ENCODE measurements at regions not wholly inside any gene's neighbourhood (a gene's known extent, or its start where the extent isn't known, plus 50 kb on each side); places are given as distances from the start of the nearest gene placed in this dataset.

DNA sequence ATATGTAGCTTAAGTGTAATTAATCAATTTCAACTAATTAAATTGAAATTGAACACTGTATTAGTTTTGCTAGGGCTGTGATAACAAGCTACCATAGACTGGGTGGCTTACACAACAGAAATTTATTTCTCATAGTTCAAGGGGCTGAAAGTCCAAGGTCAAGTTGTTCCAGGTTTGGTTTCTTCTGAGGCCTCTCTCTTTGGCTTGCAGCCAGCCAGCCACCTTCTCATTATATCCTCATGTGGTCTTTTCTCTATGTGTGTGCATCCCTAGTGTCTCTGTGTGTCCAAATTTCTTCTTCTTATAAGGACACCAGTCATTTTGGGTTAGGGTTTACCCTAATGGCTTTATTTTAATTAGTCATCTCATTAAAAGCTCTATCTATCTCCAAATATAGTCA lies 611.7 kb downstream of the UTRN start:
- no peaks in the 10 kb centered on the region for H3K9me3 ChIP-seq (ENCODE audit: control insufficient read depth in 1 of 2, insufficient read depth in 1 of 2, low read length in 2 of 2)
- CTCF ChIA-PET, result no interaction called here
- TF ChIP-seq, protein P1, sequence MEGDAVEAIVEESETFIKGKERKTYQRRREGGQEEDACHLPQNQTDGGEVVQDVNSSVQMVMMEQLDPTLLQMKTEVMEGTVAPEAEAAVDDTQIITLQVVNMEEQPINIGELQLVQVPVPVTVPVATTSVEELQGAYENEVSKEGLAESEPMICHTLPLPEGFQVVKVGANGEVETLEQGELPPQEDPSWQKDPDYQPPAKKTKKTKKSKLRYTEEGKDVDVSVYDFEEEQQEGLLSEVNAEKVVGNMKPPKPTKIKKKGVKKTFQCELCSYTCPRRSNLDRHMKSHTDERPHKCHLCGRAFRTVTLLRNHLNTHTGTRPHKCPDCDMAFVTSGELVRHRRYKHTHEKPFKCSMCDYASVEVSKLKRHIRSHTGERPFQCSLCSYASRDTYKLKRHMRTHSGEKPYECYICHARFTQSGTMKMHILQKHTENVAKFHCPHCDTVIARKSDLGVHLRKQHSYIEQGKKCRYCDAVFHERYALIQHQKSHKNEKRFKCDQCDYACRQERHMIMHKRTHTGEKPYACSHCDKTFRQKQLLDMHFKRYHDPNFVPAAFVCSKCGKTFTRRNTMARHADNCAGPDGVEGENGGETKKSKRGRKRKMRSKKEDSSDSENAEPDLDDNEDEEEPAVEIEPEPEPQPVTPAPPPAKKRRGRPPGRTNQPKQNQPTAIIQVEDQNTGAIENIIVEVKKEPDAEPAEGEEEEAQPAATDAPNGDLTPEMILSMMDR (IDR thresholded peaks at IDR 0.05), result no peak
- POLR2A ChIA-PET, result no interaction called here
- Mint-ChIP-seq H3K27ac (no peak overlapping the region), H3K9me3 (peaks cover 6% of the 10 kb centered on the region), H3K27me3 (no peaks in the 10 kb centered on the region), H3K4me1 (ENCODE audit: low read depth) (no peaks in the 10 kb centered on the region), H3K4me3 (no peak overlapping the region), H3K36me3 (ENCODE audit: low read depth) (no peaks in the 10 kb centered on the region)
- no peaks in the 10 kb centered on the region for H3K36me3 ChIP-seq (ENCODE audit: insufficient read depth, low read length)
- H3K27me3 ChIP-seq (ENCODE audit: control insufficient read depth in 1 of 2, insufficient read depth in 2 of 2, low read length in 2 of 2), result no peaks in the 10 kb centered on the region
- H3K27ac ChIP-seq (ENCODE audit: low read depth in 1 of 2, low read length in 2 of 2), result no peak overlapping the region
- DNase-seq, result no peak
- no peak for ATAC-seq (ENCODE audit: poor library complexity)
- no peak overlapping the region for H3K4me3 ChIP-seq (ENCODE audit: low read length)
- intact Hi-C loops (cut with DNase I, micrococcal nuclease), result no loop called here
- no peaks in the 10 kb centered on the region for H3K4me1 ChIP-seq (ENCODE audit: insufficient read depth, low read length)

DNA sequence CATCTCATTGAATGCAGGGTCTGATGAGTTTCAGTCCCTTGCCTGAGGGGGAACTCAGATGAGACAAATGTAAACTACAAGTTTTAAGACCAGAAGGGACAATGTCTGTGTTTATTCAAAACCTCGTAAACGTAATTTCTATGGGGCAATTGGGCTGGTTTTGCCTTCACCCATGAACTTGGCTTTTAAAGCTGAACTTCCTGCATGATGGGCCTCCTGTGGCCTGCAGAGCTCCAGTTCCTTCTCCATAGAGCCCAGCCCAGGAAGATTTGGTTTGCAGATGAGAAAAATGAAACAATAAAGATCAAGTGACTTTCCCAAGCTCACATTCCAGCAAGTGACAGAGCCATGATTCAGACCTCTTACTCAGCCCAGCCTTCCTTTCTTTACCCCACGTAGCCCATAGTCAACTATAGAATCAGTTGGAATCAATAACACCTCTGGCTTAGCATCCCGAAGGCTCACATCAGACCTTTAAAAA lies 612.3 kb downstream of the UTRN start:
- Mint-ChIP-seq H3K27me3 (no peaks in the 10 kb centered on the region), H3K36me3 (ENCODE audit: low read depth) (no peaks in the 10 kb centered on the region), H3K4me1 (ENCODE audit: low read depth) (no peaks in the 10 kb centered on the region), H3K27ac (no peak overlapping the region), H3K9me3 (peaks cover 6% of the 10 kb centered on the region), H3K4me3 (no peak overlapping the region)
- H3K27ac ChIP-seq (ENCODE audit: low read depth in 1 of 2, low read length in 2 of 2), result no peak overlapping the region
- H3K4me1 ChIP-seq (ENCODE audit: insufficient read depth, low read length), result no peaks in the 10 kb centered on the region
- DNase-seq (no peak), ATAC-seq (ENCODE audit: poor library complexity) (no peak)
- no peaks in the 10 kb centered on the region for H3K36me3 ChIP-seq (ENCODE audit: insufficient read depth, low read length)
- CTCF ChIA-PET, result no interaction called here
- intact Hi-C loops (cut with DNase I, micrococcal nuclease), result no loop called here
- H3K4me3 ChIP-seq (ENCODE audit: low read length), result no peak overlapping the region
- H3K9me3 ChIP-seq (ENCODE audit: control insufficient read depth in 1 of 2, insufficient read depth in 1 of 2, low read length in 2 of 2), result peaks cover 0 to 5% of the 10 kb centered on the region in 2 experiments
- H3K27me3 ChIP-seq (ENCODE audit: control insufficient read depth in 1 of 2, insufficient read depth in 2 of 2, low read length in 2 of 2), result no peaks in the 10 kb centered on the region
- POLR2A ChIA-PET, result no interaction called here
- TF ChIP-seq, protein P1 (IDR thresholded peaks at IDR 0.05), result no peak

DNA sequence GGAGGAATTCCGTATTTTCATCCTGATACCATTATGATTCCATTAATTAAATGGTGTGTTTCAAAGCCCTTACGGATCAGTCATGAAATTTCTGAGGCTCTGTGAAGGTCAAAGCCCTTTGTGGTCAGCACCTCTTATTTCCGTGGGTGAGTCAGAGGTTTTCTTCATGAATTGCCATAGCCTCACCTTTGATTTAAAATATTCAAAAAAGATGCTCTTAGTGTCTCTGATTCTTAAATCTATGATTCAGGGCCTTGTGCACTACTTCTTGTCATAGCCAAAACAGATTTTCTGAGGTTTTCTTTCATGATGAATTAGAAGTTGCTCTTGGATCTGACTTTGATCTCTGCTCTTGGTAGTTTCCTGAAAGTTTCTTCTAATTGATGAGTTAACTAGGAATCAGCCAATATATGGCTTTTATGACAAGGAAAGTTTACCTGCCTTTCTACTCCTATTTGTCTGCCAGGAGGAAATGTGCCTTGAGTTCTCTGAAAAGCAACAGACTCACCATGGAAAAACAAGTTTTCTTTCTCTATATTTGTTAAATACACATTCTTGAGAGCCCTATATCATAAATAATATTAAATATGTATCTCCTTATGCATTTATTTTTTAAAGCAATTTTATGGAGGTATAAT lies 613.0 kb downstream of the UTRN start:
- no peak for ATAC-seq (ENCODE audit: poor library complexity)
- Histone ChIP-seq H3K36me3 (ENCODE audit: insufficient read depth, low read length) (no peaks in the 10 kb centered on the region), H3K9me3 (ENCODE audit: control insufficient read depth in 1 of 2, insufficient read depth in 1 of 2, low read length in 2 of 2) (peaks cover 0 to 8% of the 10 kb centered on the region in 2 experiments), H3K4me1 (ENCODE audit: insufficient read depth, low read length) (no peaks in the 10 kb centered on the region), H3K27ac (ENCODE audit: low read depth in 1 of 2, low read length in 2 of 2) (no peak overlapping the region), H3K27me3 (ENCODE audit: control insufficient read depth in 1 of 2, insufficient read depth in 2 of 2, low read length in 2 of 2) (peaks cover 0 to 2% of the 10 kb centered on the region in 2 experiments), H3K4me3 (ENCODE audit: low read length) (no peak overlapping the region)
- Mint-ChIP-seq H3K4me1 (ENCODE audit: low read depth) (no peaks in the 10 kb centered on the region), H3K36me3 (ENCODE audit: low read depth) (no peaks in the 10 kb centered on the region), H3K27ac (no peak overlapping the region), H3K27me3 (no peaks in the 10 kb centered on the region), H3K4me3 (no peak overlapping the region), H3K9me3 (peaks cover 12% of the 10 kb centered on the region)
- DNase-seq, result no peak
- TF ChIP-seq, protein P1 (IDR thresholded peaks at IDR 0.05), result no peak
- ChIA-PET CTCF (no interaction called here), POLR2A (no interaction called here)
- intact Hi-C loops (cut with DNase I, micrococcal nuclease), result no loop called here

Data from CD4-positive, alpha-beta T cell (primary cell).